ENCODE measurements at regions not wholly inside any gene's neighbourhood (a gene's known extent, or its start where the extent isn't known, plus 50 kb on each side); places are given as distances from the start of the nearest gene placed in this dataset.
"Not testable (repeated sequence)": the region's sequence is repeated elsewhere in the genome, so short reads cannot be mapped to it uniquely, and the experiment has no call there.

GRCh38 chr4:153099391-153100140, 104.7 kb upstream of the TRIM2 start:
- H3K27me3 ChIP-seq (ENCODE audit: control insufficient read depth in 2 of 2, insufficient read depth in 2 of 2, low read length in 2 of 2): no peaks in the 10 kb centered on the region
- H3K36me3 ChIP-seq (ENCODE audit: control insufficient read depth in 2 of 2, insufficient read depth in 2 of 2, low read length in 2 of 2): no peaks in the 10 kb centered on the region
- H3K4me1 ChIP-seq (ENCODE audit: control insufficient read depth in 2 of 2, insufficient read depth in 2 of 2, low read length in 2 of 2): no peaks in the 10 kb centered on the region
- H3K9ac ChIP-seq (ENCODE audit: low read depth in 1 of 2, low read length in 2 of 2): no peak overlapping the region
- H3K27ac ChIP-seq (ENCODE audit: low read depth in 2 of 2, low read length in 2 of 2): no peak overlapping the region
- no peaks in the 10 kb centered on the region for H3K9me3 ChIP-seq (ENCODE audit: control insufficient read depth in 2 of 2, low read length in 2 of 2)
- H3K4me3 ChIP-seq (ENCODE audit: low read length in 2 of 2): no peak overlapping the region

- not testable (repeated sequence) for H3K36me3 ChIP-seq (ENCODE audit: control insufficient read depth in 2 of 2, insufficient read depth in 2 of 2, low read length in 2 of 2); H3K9ac ChIP-seq (ENCODE audit: low read depth in 1 of 2, low read length in 2 of 2); H3K4me1 ChIP-seq (ENCODE audit: control insufficient read depth in 2 of 2, insufficient read depth in 2 of 2, low read length in 2 of 2); H3K27ac ChIP-seq (ENCODE audit: low read depth in 2 of 2, low read length in 2 of 2); H3K4me3 ChIP-seq (ENCODE audit: low read length in 2 of 2); H3K9me3 ChIP-seq (ENCODE audit: control insufficient read depth in 2 of 2, low read length in 2 of 2); H3K27me3 ChIP-seq (ENCODE audit: control insufficient read depth in 2 of 2, insufficient read depth in 2 of 2, low read length in 2 of 2)
These were observed 97.5 kb upstream of the TRIM2 start for GRCh38 chr4:153106736-153107135.

- Histone ChIP-seq H3K27ac (ENCODE audit: low read depth in 2 of 2, low read length in 2 of 2) (no peak overlapping the region), H3K9ac (ENCODE audit: low read depth in 1 of 2, low read length in 2 of 2) (no peak overlapping the region), H3K27me3 (ENCODE audit: control insufficient read depth in 2 of 2, insufficient read depth in 2 of 2, low read length in 2 of 2) (no peaks in the 10 kb centered on the region), H3K9me3 (ENCODE audit: control insufficient read depth in 2 of 2, low read length in 2 of 2) (no peaks in the 10 kb centered on the region), H3K4me1 (ENCODE audit: control insufficient read depth in 2 of 2, insufficient read depth in 2 of 2, low read length in 2 of 2) (peaks cover 0 to 3% of the 10 kb centered on the region in 2 donors), H3K36me3 (ENCODE audit: control insufficient read depth in 2 of 2, insufficient read depth in 2 of 2, low read length in 2 of 2) (no peaks in the 10 kb centered on the region), H3K4me3 (ENCODE audit: low read length in 2 of 2) (no peak overlapping the region)
These were observed 97.0 kb upstream of the TRIM2 start for GRCh38 chr4:153107246-153107645.

- Histone ChIP-seq H3K27me3 (ENCODE audit: control insufficient read depth in 2 of 2, insufficient read depth in 2 of 2, low read length in 2 of 2) (no peaks in the 10 kb centered on the region), H3K4me1 (ENCODE audit: control insufficient read depth in 2 of 2, insufficient read depth in 2 of 2, low read length in 2 of 2) (peaks cover 0 to 3% of the 10 kb centered on the region in 2 donors), H3K27ac (ENCODE audit: low read depth in 2 of 2, low read length in 2 of 2) (no peak overlapping the region), H3K4me3 (ENCODE audit: low read length in 2 of 2) (no peak overlapping the region), H3K36me3 (ENCODE audit: control insufficient read depth in 2 of 2, insufficient read depth in 2 of 2, low read length in 2 of 2) (no peaks in the 10 kb centered on the region), H3K9ac (ENCODE audit: low read depth in 1 of 2, low read length in 2 of 2) (no peak overlapping the region), H3K9me3 (ENCODE audit: control insufficient read depth in 2 of 2, low read length in 2 of 2) (no peaks in the 10 kb centered on the region)
These were observed 94.9 kb upstream of the TRIM2 start for GRCh38 chr4:153109296-153109849.

- no peaks in the 10 kb centered on the region for H3K27me3 ChIP-seq (ENCODE audit: control insufficient read depth in 2 of 2, insufficient read depth in 2 of 2, low read length in 2 of 2)
- peaks cover 3% of the 10 kb centered on the region in 2 donors for H3K4me1 ChIP-seq (ENCODE audit: control insufficient read depth in 2 of 2, insufficient read depth in 2 of 2, low read length in 2 of 2)
- no peak overlapping the region for H3K4me3 ChIP-seq (ENCODE audit: low read length in 2 of 2)
These were observed 93.5 kb upstream of the TRIM2 start for GRCh38 chr4:153110739-153111138.

GRCh38 chr4:153111426-153112040, 92.7 kb upstream of the TRIM2 start:
- no peaks in the 10 kb centered on the region for H3K36me3 ChIP-seq (ENCODE audit: control insufficient read depth in 2 of 2, insufficient read depth in 2 of 2, low read length in 2 of 2)
- no peak overlapping the region for H3K4me3 ChIP-seq (ENCODE audit: low read length in 2 of 2)
- H3K27me3 ChIP-seq (ENCODE audit: control insufficient read depth in 2 of 2, insufficient read depth in 2 of 2, low read length in 2 of 2): no peaks in the 10 kb centered on the region
- H3K9me3 ChIP-seq (ENCODE audit: control insufficient read depth in 2 of 2, low read length in 2 of 2): no peaks in the 10 kb centered on the region
- peaks cover 3% of the 10 kb centered on the region in 2 donors for H3K4me1 ChIP-seq (ENCODE audit: control insufficient read depth in 2 of 2, insufficient read depth in 2 of 2, low read length in 2 of 2)
- no peak overlapping the region for H3K27ac ChIP-seq (ENCODE audit: low read depth in 2 of 2, low read length in 2 of 2)
- no peak overlapping the region for H3K9ac ChIP-seq (ENCODE audit: low read depth in 1 of 2, low read length in 2 of 2)

More at GRCh38 chr4:153110739-153111138, 93.5 kb upstream of the TRIM2 start:
- H3K9ac ChIP-seq (ENCODE audit: low read depth in 1 of 2, low read length in 2 of 2): no peak overlapping the region
- H3K27ac ChIP-seq (ENCODE audit: low read depth in 2 of 2, low read length in 2 of 2): no peak overlapping the region
- no peaks in the 10 kb centered on the region for H3K36me3 ChIP-seq (ENCODE audit: control insufficient read depth in 2 of 2, insufficient read depth in 2 of 2, low read length in 2 of 2)
- H3K9me3 ChIP-seq (ENCODE audit: control insufficient read depth in 2 of 2, low read length in 2 of 2): no peaks in the 10 kb centered on the region

- no peaks in the 10 kb centered on the region for H3K27me3 ChIP-seq (ENCODE audit: control insufficient read depth in 2 of 2, insufficient read depth in 2 of 2, low read length in 2 of 2)
- H3K36me3 ChIP-seq (ENCODE audit: control insufficient read depth in 2 of 2, insufficient read depth in 2 of 2, low read length in 2 of 2): no peaks in the 10 kb centered on the region
- H3K4me1 ChIP-seq (ENCODE audit: control insufficient read depth in 2 of 2, insufficient read depth in 2 of 2, low read length in 2 of 2): peaks cover 3% of the 10 kb centered on the region in 2 donors
- no peaks in the 10 kb centered on the region for H3K9me3 ChIP-seq (ENCODE audit: control insufficient read depth in 2 of 2, low read length in 2 of 2)
- no peak overlapping the region for H3K27ac ChIP-seq (ENCODE audit: low read depth in 2 of 2, low read length in 2 of 2)
- no peak overlapping the region for H3K9ac ChIP-seq (ENCODE audit: low read depth in 1 of 2, low read length in 2 of 2)
- H3K4me3 ChIP-seq (ENCODE audit: low read length in 2 of 2): no peak overlapping the region
These were observed 92.2 kb upstream of the TRIM2 start for GRCh38 chr4:153112041-153112441.

GRCh38 chr4:153113061-153113837, 91.0 kb upstream of the TRIM2 start:
- Histone ChIP-seq H3K9me3 (ENCODE audit: control insufficient read depth in 2 of 2, low read length in 2 of 2) (no peaks in the 10 kb centered on the region), H3K27ac (ENCODE audit: low read depth in 2 of 2, low read length in 2 of 2) (no peak overlapping the region), H3K4me3 (ENCODE audit: low read length in 2 of 2) (no peak overlapping the region), H3K36me3 (ENCODE audit: control insufficient read depth in 2 of 2, insufficient read depth in 2 of 2, low read length in 2 of 2) (no peaks in the 10 kb centered on the region), H3K4me1 (ENCODE audit: control insufficient read depth in 2 of 2, insufficient read depth in 2 of 2, low read length in 2 of 2) (peaks cover 3 to 5% of the 10 kb centered on the region in 2 donors), H3K9ac (ENCODE audit: low read depth in 1 of 2, low read length in 2 of 2) (no peak overlapping the region), H3K27me3 (ENCODE audit: control insufficient read depth in 2 of 2, insufficient read depth in 2 of 2, low read length in 2 of 2) (no peaks in the 10 kb centered on the region)

- no peak overlapping the region for H3K27ac ChIP-seq (ENCODE audit: low read depth in 2 of 2, low read length in 2 of 2)
- H3K4me3 ChIP-seq (ENCODE audit: low read length in 2 of 2): no peak overlapping the region
- H3K4me1 ChIP-seq (ENCODE audit: control insufficient read depth in 2 of 2, insufficient read depth in 2 of 2, low read length in 2 of 2): peaks cover 3 to 5% of the 10 kb centered on the region in 2 donors
- H3K36me3 ChIP-seq (ENCODE audit: control insufficient read depth in 2 of 2, insufficient read depth in 2 of 2, low read length in 2 of 2): no peaks in the 10 kb centered on the region
- H3K27me3 ChIP-seq (ENCODE audit: control insufficient read depth in 2 of 2, insufficient read depth in 2 of 2, low read length in 2 of 2): no peaks in the 10 kb centered on the region
- H3K9ac ChIP-seq (ENCODE audit: low read depth in 1 of 2, low read length in 2 of 2): no peak overlapping the region
- no peaks in the 10 kb centered on the region for H3K9me3 ChIP-seq (ENCODE audit: control insufficient read depth in 2 of 2, low read length in 2 of 2)
These were observed 90.5 kb upstream of the TRIM2 start for GRCh38 chr4:153113838-153114105.

- Histone ChIP-seq H3K9me3 (ENCODE audit: control insufficient read depth in 2 of 2, low read length in 2 of 2) (no peaks in the 10 kb centered on the region), H3K36me3 (ENCODE audit: control insufficient read depth in 2 of 2, insufficient read depth in 2 of 2, low read length in 2 of 2) (no peaks in the 10 kb centered on the region), H3K4me1 (ENCODE audit: control insufficient read depth in 2 of 2, insufficient read depth in 2 of 2, low read length in 2 of 2) (peaks cover 3 to 5% of the 10 kb centered on the region in 2 donors), H3K9ac (ENCODE audit: low read depth in 1 of 2, low read length in 2 of 2) (no peak overlapping the region), H3K27me3 (ENCODE audit: control insufficient read depth in 2 of 2, insufficient read depth in 2 of 2, low read length in 2 of 2) (no peaks in the 10 kb centered on the region), H3K4me3 (ENCODE audit: low read length in 2 of 2) (no peak overlapping the region), H3K27ac (ENCODE audit: low read depth in 2 of 2, low read length in 2 of 2) (no peak overlapping the region)
These were observed 89.4 kb upstream of the TRIM2 start for GRCh38 chr4:153114771-153115321.

All from mucosa of rectum (tissue), 2 donors.